WTC11 (cell line): ENCODE measurements at regions not wholly inside any gene's neighbourhood (a gene's known extent, or its start where the extent isn't known, plus 50 kb on each side); places are given as distances from the start of the nearest gene placed in this dataset.

Experiments
- CREB1 ChIP-seq: sonication (generic); formaldehyde crosslinking; IDR thresholded peaks from 2 replicates; pipeline ENCODE4 v1.8.0; 2023; ENCODE audit warnings: mild to moderate bottlenecking, missing genetic modification reagents
- CTCF ChIP-seq: fragments of 200-600 bp; IDR thresholded peaks from 2 replicates; pipeline ENCODE4 v1.8.0; 2022; ENCODE audit warnings: antibody characterized with exemption
- E2F4 ChIP-seq: sonication (generic); formaldehyde crosslinking; IDR thresholded peaks from 2 replicates; pipeline ENCODE4 v1.8.1; 2022; ENCODE audit warnings: low read depth, mild to moderate bottlenecking, moderate library complexity, missing genetic modification reagents, borderline replicate concordance
- ETV6 ChIP-seq: sonication (generic); formaldehyde crosslinking; IDR thresholded peaks from 2 replicates; pipeline ENCODE4 v1.8.1; 2022; ENCODE audit warnings: mild to moderate bottlenecking, missing genetic modification reagents
- GRHL2 ChIP-seq: fragments of 250-450 bp; sonication (Bioruptor Pico); IDR thresholded peaks from 2 replicates; pipeline ENCODE4 v1.8.0; 2022; ENCODE audit warnings: mild to moderate bottlenecking, moderate library complexity; ENCODE audit not compliant: insufficient replicate concordance, severe bottlenecking
- HMGA2 ChIP-seq: fragments of 250-450 bp; sonication (Bioruptor Pico); IDR thresholded peaks from 2 replicates; pipeline ENCODE4 v1.4.0; 2021; ENCODE audit warnings: mild to moderate bottlenecking, moderate library complexity
- NR2C2 ChIP-seq: sonication (generic); formaldehyde crosslinking; IDR thresholded peaks from 2 replicates; pipeline ENCODE4 v1.8.0; 2022; ENCODE audit warnings: mild to moderate bottlenecking, missing genetic modification reagents
- SMAD4 ChIP-seq: sonication (generic); formaldehyde crosslinking; IDR thresholded peaks from 2 replicates; pipeline ENCODE4 v1.8.0; 2022; ENCODE audit warnings: mild to moderate bottlenecking, missing genetic modification reagents
- TCF7 ChIP-seq: sonication (generic); formaldehyde crosslinking; IDR thresholded peaks from 2 replicates; pipeline ENCODE4 v1.8.0; 2022; ENCODE audit warnings: mild to moderate bottlenecking, low read depth, missing genetic modification reagents, moderate library complexity
- TEAD1 ChIP-seq: sonication (generic); formaldehyde crosslinking; IDR thresholded peaks from 2 replicates; pipeline ENCODE4 v1.8.0; 2022; ENCODE audit warnings: mild to moderate bottlenecking, missing genetic modification reagents
- TEAD4 ChIP-seq: sonication (generic); formaldehyde crosslinking; IDR thresholded peaks from 2 replicates; pipeline ENCODE4 v1.8.0; 2022; ENCODE audit warnings: mild to moderate bottlenecking, missing genetic modification reagents
- USF2 ChIP-seq: sonication (generic); formaldehyde crosslinking; IDR thresholded peaks from 2 replicates; pipeline ENCODE4 v1.8.1; 2023; ENCODE audit warnings: mild to moderate bottlenecking, missing genetic modification reagents, moderate library complexity
- ZNF532 ChIP-seq: fragments of 250-450 bp; sonication (Bioruptor Pico); IDR thresholded peaks from 2 replicates; pipeline ENCODE4 v1.9.0; 2021; ENCODE audit warnings: mild to moderate bottlenecking, borderline replicate concordance

GRCh38 chr10:58102897-58103296 lies 164.8 kb downstream of the IPMK start:
- no peak for TF ChIP-seq TEAD4 (CRISPR knock-in tag)
- TF ChIP-seq CTCF: no peak
- no peak for TF ChIP-seq CREB1 (CRISPR knock-in tag)
- TF ChIP-seq TCF7: no peak
- TF ChIP-seq NR2C2 (CRISPR knock-in tag): no peak
- no peak for TF ChIP-seq HMGA2
- no peak for TF ChIP-seq SMAD4 (CRISPR knock-in tag)
- no peak for TF ChIP-seq GRHL2 (CRISPR knock-in tag)
- no peak for TF ChIP-seq TEAD1 (CRISPR knock-in tag)
- no peak for TF ChIP-seq USF2 (CRISPR knock-in tag)
- TF ChIP-seq ETV6: no peak
- TF ChIP-seq ZNF532: no peak
- no peak for TF ChIP-seq E2F4
